IMR-90 (cell line): ENCODE measurements at regions not wholly inside any gene's neighbourhood (a gene's known extent, or its start where the extent isn't known, plus 50 kb on each side); places are given as distances from the start of the nearest gene placed in this dataset.

Experiments used
- ATAC-seq: fragments of 200-7000 bp; cut with Tn5 transposase; 2 replicates; pipeline ENCODE4 v1.9.1; 2020; ENCODE audit warnings: low read depth, mild to moderate bottlenecking, moderate library complexity
- BruUV-seq: library from RNA; stranded (reverse); fragments of 400-500 nt; replicated peaks from 2 replicates; lab custom pipeline; 2021; lab: Mats Ljungman, UMichigan
- CTCF ChIA-PET: fragments of 300-600 bp; formaldehyde crosslinking; extraction: SDS; loops from one replicate; lab custom pipeline; 2021; ENCODE audit warnings: antibody characterized with exemption; lab: Yijun Ruan, JAX
- POLR2A ChIA-PET: fragments of 300-600 bp; sonication (Branson Sonifier 250); formaldehyde crosslinking; loops from one replicate; lab custom pipeline; 2022; ENCODE audit warnings: antibody characterized with exemption; ENCODE audit not compliant: unreplicated experiment; lab: Charles Lee
- DNase-seq: peaks from one replicate; pipeline ENCODE4 v3.0.0; 2013
- H2AFZ ChIP-seq: replicated peaks from 2 replicates; pipeline ENCODE3; 2013; ENCODE audit warnings: low read length, mild to moderate bottlenecking; ENCODE audit not compliant: poor library complexity
- H2AK5ac ChIP-seq: 2 replicates; pipeline ENCODE4 v1.6.1; 2013; ENCODE audit warnings: low read depth, low read length, inconsistent platforms
- H2AK9ac ChIP-seq: replicated peaks from 2 replicates; pipeline ENCODE3; 2013; ENCODE audit warnings: mild to moderate bottlenecking, low read depth, low read length, moderate library complexity; ENCODE audit not compliant: poor library complexity
- H2BK120ac ChIP-seq: 2 replicates; pipeline ENCODE4 v1.6.1; 2013; ENCODE audit warnings: low read depth, low read length, inconsistent platforms
- H2BK15ac ChIP-seq: 3 replicates; pipeline ENCODE4 v1.6.1; 2013; ENCODE audit warnings: low read depth, low read length, inconsistent platforms
- H2BK20ac ChIP-seq: 2 replicates; pipeline ENCODE4 v1.6.1; 2013; ENCODE audit warnings: low read depth, mild to moderate bottlenecking, inconsistent platforms, low read length, moderate library complexity
- H2BK5ac ChIP-seq: 2 replicates; pipeline ENCODE4 v1.6.1; 2013; ENCODE audit warnings: mild to moderate bottlenecking, low read depth, low read length, inconsistent platforms; ENCODE audit not compliant: poor library complexity, severe bottlenecking
- H3K14ac ChIP-seq: replicated peaks from 2 replicates; pipeline ENCODE4 v1.6.1; 2013; ENCODE audit warnings: low read depth, low read length, inconsistent platforms
- H3K18ac ChIP-seq: 2 replicates; pipeline ENCODE4 v1.6.1; 2013; ENCODE audit warnings: low read depth, low read length, control low read depth
- H3K23ac ChIP-seq: 2 replicates; pipeline ENCODE4 v1.6.1; 2013; ENCODE audit warnings: low read depth, low read length, inconsistent platforms
- H3K27ac ChIP-seq: 2 replicates; pipeline ENCODE4 v1.5.1; 2013; ENCODE audit warnings: mild to moderate bottlenecking, control low read depth, low read length; ENCODE audit not compliant: insufficient read depth
- H3K27me3 ChIP-seq: 2 replicates; pipeline ENCODE4 v1.6.1; 2013; ENCODE audit warnings: low read length; ENCODE audit not compliant: control insufficient read depth, insufficient read depth
- H3K36me3 ChIP-seq: 2 replicates; pipeline ENCODE4 v1.6.1; 2013; ENCODE audit warnings: low read length, mixed read lengths; ENCODE audit not compliant: control insufficient read depth, insufficient read depth
- H3K4ac ChIP-seq: 2 replicates; pipeline ENCODE4 v1.6.1; 2013; ENCODE audit warnings: low read depth, low read length, inconsistent platforms
- H3K4me1 ChIP-seq: 2 replicates; pipeline ENCODE4 v1.6.1; 2013; ENCODE audit warnings: low read length, mixed read lengths; ENCODE audit not compliant: control insufficient read depth, insufficient read depth
- H3K4me2 ChIP-seq: 2 replicates; pipeline ENCODE4 v1.6.1; 2013; ENCODE audit warnings: low read depth, mild to moderate bottlenecking, control low read depth, low read length, moderate library complexity
- H3K4me3 ChIP-seq: 2 replicates; pipeline ENCODE4 v1.5.1; 2013; ENCODE audit warnings: low read depth, mild to moderate bottlenecking, control low read depth, low read length, moderate library complexity; ENCODE audit not compliant: insufficient read depth
- H3K56ac ChIP-seq: 2 replicates; pipeline ENCODE4 v1.6.1; 2013; ENCODE audit warnings: low read length, inconsistent platforms; ENCODE audit not compliant: insufficient read depth; ENCODE audit errors: extremely low read depth
- H3K79me1 ChIP-seq, 2 experiments: 2 replicates each; pipeline ENCODE4 v1.6.1; 2013; ENCODE audit warnings: low read length in 2 of 2, inconsistent platforms in 1 of 2, low read depth in 1 of 2
- H3K9ac ChIP-seq: 2 replicates; pipeline ENCODE4 v1.6.1; 2013; ENCODE audit warnings: low read depth, low read length, control low read depth
- H3K9me1 ChIP-seq: 2 replicates; pipeline ENCODE4 v1.6.1; 2013; ENCODE audit warnings: low read length, inconsistent platforms; ENCODE audit not compliant: insufficient read depth
- H3K9me3 ChIP-seq: 2 replicates; pipeline ENCODE4 v1.6.1; 2013; ENCODE audit warnings: low read length; ENCODE audit not compliant: control insufficient read depth, insufficient read depth
- H4K20me1 ChIP-seq: 2 replicates; pipeline ENCODE4 v1.6.1; 2013; ENCODE audit warnings: low read length, inconsistent platforms; ENCODE audit not compliant: insufficient read depth
- H4K5ac ChIP-seq: 2 replicates; pipeline ENCODE4 v1.6.1; 2013; ENCODE audit warnings: mild to moderate bottlenecking, low read depth, low read length, control low read depth
- H4K8ac ChIP-seq, 2 experiments: 2 replicates each; pipeline ENCODE4 v1.6.1; 2013; ENCODE audit warnings: low read depth in 2 of 2, low read length in 2 of 2, control low read depth in 1 of 2, inconsistent platforms in 1 of 2
- H4K91ac ChIP-seq: 2 replicates; pipeline ENCODE4 v1.6.1; 2013; ENCODE audit warnings: low read depth, low read length, inconsistent platforms; ENCODE audit not compliant: insufficient read depth
- CEBPB ChIP-seq: IDR thresholded peaks from 2 replicates; pipeline ENCODE4 v1.6.1; 2012; ENCODE audit warnings: low read depth, low read length, improper control_type of control experiment
- FOS ChIP-seq: fragments of 150-350 bp; IDR thresholded peaks from 2 replicates; pipeline ENCODE4 v1.6.1; 2016; ENCODE audit warnings: low read depth, low read length
- WGBS, 2 experiments: methylation state at CpG; one replicate each; pipeline versions ENCODE4 v1.1.5 to v1.1.7; 2013; ENCODE audit warnings: missing lambda C conversion rate in 2 of 2; ENCODE audit not compliant: insufficient read length in 1 of 2; ENCODE audit errors: extremely low coverage in 2 of 2; 5-methylcytosine and 5-hydroxymethylcytosine counted together
- dilution Hi-C: fragments of 300-500 bp; cut with HindIII; formaldehyde crosslinking; loops from one replicate; pipeline ENCODE4 v1.14.3; 2018; ENCODE audit warnings: low sequenced_read_pairs; ENCODE audit not compliant: unreplicated experiment
- in situ Hi-C: fragments of 300-500 bp; cut with MboI; formaldehyde crosslinking; loops from 3 replicates; pipeline ENCODE4 v1.14.3; 2019; ENCODE audit warnings: low sequenced_read_pairs, inconsistent platforms, mixed read lengths
- intact Hi-C: fragments of 100-400 bp; cut with micrococcal nuclease; formaldehyde crosslinking; loops from 2 replicates; pipeline ENCODE4 v1.10.0; 2022
- TF ChIP-seq, protein P1 (sequence below): conservative IDR thresholded peaks from 2 replicates; pipeline ENCODE4 v1.5.1; 2012; ENCODE audit warnings: mild to moderate bottlenecking, low read depth, low read length, improper control_type of control experiment

DNA sequence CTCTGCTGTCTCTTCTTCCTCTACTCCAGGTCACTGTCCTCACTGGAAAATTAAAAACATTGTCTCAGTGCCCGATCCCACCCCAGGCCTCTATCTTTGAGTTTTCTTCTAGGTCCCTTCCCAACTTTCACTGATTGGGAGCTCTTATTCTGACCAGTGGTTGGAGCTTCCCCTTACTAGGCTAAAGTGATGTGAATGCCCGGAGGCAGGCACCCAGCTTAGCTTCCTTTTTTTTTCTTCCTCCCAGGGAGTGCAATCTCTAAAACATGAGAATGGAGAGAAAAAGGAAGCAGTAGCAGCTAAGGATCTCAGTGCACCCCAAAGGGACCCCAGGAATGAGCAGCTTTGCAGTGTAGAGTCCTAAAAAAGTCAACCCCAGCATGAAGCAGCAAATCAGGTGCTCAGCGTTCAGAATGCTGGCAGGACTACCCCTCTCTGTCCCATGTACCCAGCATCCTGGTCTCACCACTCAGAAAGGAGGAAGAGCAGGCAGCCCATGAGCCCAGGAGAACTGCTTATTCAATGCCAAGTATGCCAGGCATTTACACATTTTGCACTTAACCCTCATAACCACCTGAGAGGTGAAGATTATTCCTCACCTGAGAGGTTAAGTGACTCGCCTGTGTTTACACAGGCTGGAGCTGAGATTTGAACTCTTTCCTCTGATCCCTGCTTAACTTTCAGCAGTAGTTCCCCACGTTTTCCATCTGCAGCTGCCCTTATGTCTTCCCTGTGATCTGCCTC lies 146.2 kb upstream of the PWP1 start:
- Histone ChIP-seq H3K18ac (no peak overlapping the region), H2AFZ (no peak overlapping the region), H4K8ac (no peak overlapping the region), H2AK5ac (no peak overlapping the region), H3K56ac (no peak overlapping the region), H4K5ac (no peak overlapping the region), H2AK9ac (no peak overlapping the region), H3K9ac (no peak overlapping the region), H3K27ac (no peak overlapping the region), H3K4me1 (no peaks in the 10 kb centered on the region; the same call in 1 of the 2 replicates), H3K9me3 (no peaks in the 10 kb centered on the region), H3K4me2 (no peak overlapping the region), H3K4ac (no peak overlapping the region), H3K36me3 (no peaks in the 10 kb centered on the region), H2BK15ac (no peak overlapping the region), H3K27me3 (no peaks in the 10 kb centered on the region), H4K91ac (no peak overlapping the region), H2BK20ac (no peak overlapping the region), H3K14ac (no peak overlapping the region), H4K20me1 (no peaks in the 10 kb centered on the region), H3K79me1 (no peaks in the 10 kb centered on the region), H3K9me1 (no peaks in the 10 kb centered on the region), H3K23ac (no peak overlapping the region), H3K4me3 (no peak overlapping the region), H2BK120ac (no peak overlapping the region), H2BK5ac (no peak overlapping the region)
- ATAC-seq: no peak
- POLR2A ChIA-PET: no interaction called here
- TF ChIP-seq FOS: no peak
- no peak for TF ChIP-seq CEBPB
- TF ChIP-seq, protein P1, sequence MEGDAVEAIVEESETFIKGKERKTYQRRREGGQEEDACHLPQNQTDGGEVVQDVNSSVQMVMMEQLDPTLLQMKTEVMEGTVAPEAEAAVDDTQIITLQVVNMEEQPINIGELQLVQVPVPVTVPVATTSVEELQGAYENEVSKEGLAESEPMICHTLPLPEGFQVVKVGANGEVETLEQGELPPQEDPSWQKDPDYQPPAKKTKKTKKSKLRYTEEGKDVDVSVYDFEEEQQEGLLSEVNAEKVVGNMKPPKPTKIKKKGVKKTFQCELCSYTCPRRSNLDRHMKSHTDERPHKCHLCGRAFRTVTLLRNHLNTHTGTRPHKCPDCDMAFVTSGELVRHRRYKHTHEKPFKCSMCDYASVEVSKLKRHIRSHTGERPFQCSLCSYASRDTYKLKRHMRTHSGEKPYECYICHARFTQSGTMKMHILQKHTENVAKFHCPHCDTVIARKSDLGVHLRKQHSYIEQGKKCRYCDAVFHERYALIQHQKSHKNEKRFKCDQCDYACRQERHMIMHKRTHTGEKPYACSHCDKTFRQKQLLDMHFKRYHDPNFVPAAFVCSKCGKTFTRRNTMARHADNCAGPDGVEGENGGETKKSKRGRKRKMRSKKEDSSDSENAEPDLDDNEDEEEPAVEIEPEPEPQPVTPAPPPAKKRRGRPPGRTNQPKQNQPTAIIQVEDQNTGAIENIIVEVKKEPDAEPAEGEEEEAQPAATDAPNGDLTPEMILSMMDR: no peak
- no peak for DNase-seq
- CTCF ChIA-PET: no interaction called here
- in situ Hi-C loops: no loop called here
- intact Hi-C loops: no loop called here
- dilution Hi-C loops: no loop called here
- 100% methylated on average over 1 of the region's 5 CpGs; no CpG with 5 or more reads in 1 of the 2 experiments for WGBS, 2 experiments
- no TSS peak for BruUV-seq
